ENCODE measurements at regions not wholly inside any gene's neighbourhood (a gene's known extent, or its start where the extent isn't known, plus 50 kb on each side); places are given as distances from the start of the nearest gene placed in this dataset.

- H3K4me1 ChIP-seq (ENCODE audit: insufficient read depth, low read length, poor library complexity, severe bottlenecking), result no peaks in the 10 kb centered on the region
- CTCF ChIA-PET, result no interaction called here
- no peaks in the 10 kb centered on the region for H3K9me3 ChIP-seq (ENCODE audit: low read depth, low read length, poor library complexity, severe bottlenecking)
- no TSS peak for BruUV-seq (replicated peaks)
- intact Hi-C loops (cut with micrococcal nuclease; ENCODE audit: unreplicated experiment), result no loop called here
- no peak overlapping the region for H3K4me3 ChIP-seq (ENCODE audit: low read depth, low read length, poor library complexity, severe bottlenecking)
- H3K27ac ChIP-seq (ENCODE audit: low read depth, low read length, poor library complexity, severe bottlenecking), result no peak overlapping the region
- no peak for TF ChIP-seq CTCF (conservative IDR thresholded peaks at IDR 0.05; ENCODE audit: low read depth, low read length)
- no peak for TF ChIP-seq EZH2 (IDR thresholded peaks at IDR 0.05; ENCODE audit: borderline replicate concordance, low read depth, low read length, poor library complexity, severe bottlenecking)
- DNase-seq (ENCODE audit: low spot score), result no peak
- POLR2A ChIA-PET (ENCODE audit: low non-redundant PET), result no interaction called here
- H3K36me3 ChIP-seq (ENCODE audit: insufficient read depth, low read length, poor library complexity, severe bottlenecking), result no peaks in the 10 kb centered on the region
- H3K27me3 ChIP-seq (replicated peaks; ENCODE audit: insufficient read depth, low read depth, low read length, poor library complexity), result peaks cover 54% of the 10 kb centered on the region
These were observed 103.5 kb upstream of the STOX2 start for GRCh38 chr4:183801457-183802165.

GRCh38 chr4:183806341-183806740 lies 98.8 kb upstream of the STOX2 start:
- Histone ChIP-seq H3K4me1 (ENCODE audit: insufficient read depth, low read length, poor library complexity, severe bottlenecking) (no peaks in the 10 kb centered on the region), H3K9me3 (ENCODE audit: low read depth, low read length, poor library complexity, severe bottlenecking) (no peaks in the 10 kb centered on the region), H3K27ac (ENCODE audit: low read depth, low read length, poor library complexity, severe bottlenecking) (no peak overlapping the region), H3K36me3 (ENCODE audit: insufficient read depth, low read length, poor library complexity, severe bottlenecking) (no peaks in the 10 kb centered on the region), H3K4me3 (ENCODE audit: low read depth, low read length, poor library complexity, severe bottlenecking) (no peak overlapping the region), H3K27me3 (replicated peaks; ENCODE audit: insufficient read depth, low read depth, low read length, poor library complexity) (peaks cover 6% of the 10 kb centered on the region)
- no peak for DNase-seq (ENCODE audit: low spot score)
- ChIA-PET POLR2A (ENCODE audit: low non-redundant PET) (no interaction called here), CTCF (no interaction called here)
- no TSS peak for BruUV-seq (replicated peaks)
- intact Hi-C loops (cut with micrococcal nuclease; ENCODE audit: unreplicated experiment), result no loop called here
- no peak for TF ChIP-seq CTCF (conservative IDR thresholded peaks at IDR 0.05; ENCODE audit: low read depth, low read length)
- no peak for TF ChIP-seq EZH2 (IDR thresholded peaks at IDR 0.05; ENCODE audit: borderline replicate concordance, low read depth, low read length, poor library complexity, severe bottlenecking)

- POLR2A ChIA-PET (ENCODE audit: low non-redundant PET), result no interaction called here
- TF ChIP-seq CTCF (conservative IDR thresholded peaks at IDR 0.05; ENCODE audit: low read depth, low read length) (no peak), EZH2 (IDR thresholded peaks at IDR 0.05; ENCODE audit: borderline replicate concordance, low read depth, low read length, poor library complexity, severe bottlenecking) (no peak)
- Histone ChIP-seq H3K27ac (ENCODE audit: low read depth, low read length, poor library complexity, severe bottlenecking) (no peak overlapping the region), H3K36me3 (ENCODE audit: insufficient read depth, low read length, poor library complexity, severe bottlenecking) (no peaks in the 10 kb centered on the region), H3K27me3 (replicated peaks; ENCODE audit: insufficient read depth, low read depth, low read length, poor library complexity) (no peaks in the 10 kb centered on the region), H3K4me3 (ENCODE audit: low read depth, low read length, poor library complexity, severe bottlenecking) (no peak overlapping the region), H3K4me1 (ENCODE audit: insufficient read depth, low read length, poor library complexity, severe bottlenecking) (no peaks in the 10 kb centered on the region), H3K9me3 (ENCODE audit: low read depth, low read length, poor library complexity, severe bottlenecking) (no peaks in the 10 kb centered on the region)
- no TSS peak for BruUV-seq (replicated peaks)
- CTCF ChIA-PET, result no interaction called here
- DNase-seq (ENCODE audit: low spot score), result no peak
- intact Hi-C loops (cut with micrococcal nuclease; ENCODE audit: unreplicated experiment), result no loop called here
These were observed 97.5 kb upstream of the STOX2 start for GRCh38 chr4:183807420-183808096.
